ENCODE measurements at regions not wholly inside any gene's neighbourhood (a gene's known extent, or its start where the extent isn't known, plus 50 kb on each side); places are given as distances from the start of the nearest gene placed in this dataset.

DNA sequence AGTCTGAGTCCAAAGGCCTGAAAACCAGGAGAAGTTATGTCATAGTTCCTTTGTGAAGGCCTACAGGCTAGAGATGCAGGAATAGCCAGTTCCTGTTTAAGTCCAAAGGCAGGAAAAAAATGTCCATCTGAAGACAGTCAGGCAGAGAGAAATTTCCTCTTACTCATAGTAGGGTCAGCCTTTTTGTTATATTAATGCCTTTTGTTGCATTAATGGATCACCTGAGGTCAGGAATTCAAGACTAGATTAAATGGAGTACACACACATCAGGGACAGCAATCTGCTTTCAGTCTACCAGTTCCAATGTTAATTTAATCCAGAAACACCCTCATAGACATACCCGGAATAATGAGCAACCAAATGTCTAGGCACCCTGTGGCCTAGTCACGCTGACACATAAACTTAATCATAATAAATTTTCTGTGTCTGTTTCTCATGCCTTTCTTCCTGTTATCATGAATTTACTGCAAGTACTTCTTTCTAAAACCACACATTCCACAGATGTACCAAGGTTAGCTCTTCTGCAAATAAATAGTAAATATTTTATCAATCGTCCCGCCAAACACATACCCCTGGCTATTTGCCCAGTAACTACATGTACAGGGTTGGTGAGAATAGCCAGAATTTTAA is 703.9 kb downstream of the EFNA5 start:
- DNase-seq = no peak

DNA sequence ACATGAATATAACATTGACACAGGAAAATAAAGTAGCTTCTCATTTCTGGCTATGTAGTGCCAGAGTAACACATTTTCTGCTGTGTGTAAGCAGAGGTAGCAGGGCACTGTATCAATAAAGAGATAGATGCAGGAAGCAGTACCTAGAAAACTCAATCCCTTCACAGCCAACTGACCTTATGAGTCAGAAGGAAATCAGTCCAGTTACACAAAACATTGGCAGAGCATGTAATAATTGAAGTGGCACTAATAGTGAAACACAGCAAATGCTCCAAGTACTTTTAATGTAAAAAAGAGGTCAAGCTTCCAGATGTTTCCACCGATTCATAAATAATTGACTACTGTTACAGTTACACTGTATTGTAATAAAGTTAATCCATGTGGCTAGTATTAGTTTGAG is 706.6 kb downstream of the EFNA5 start:
- no peak for DNase-seq

DNA sequence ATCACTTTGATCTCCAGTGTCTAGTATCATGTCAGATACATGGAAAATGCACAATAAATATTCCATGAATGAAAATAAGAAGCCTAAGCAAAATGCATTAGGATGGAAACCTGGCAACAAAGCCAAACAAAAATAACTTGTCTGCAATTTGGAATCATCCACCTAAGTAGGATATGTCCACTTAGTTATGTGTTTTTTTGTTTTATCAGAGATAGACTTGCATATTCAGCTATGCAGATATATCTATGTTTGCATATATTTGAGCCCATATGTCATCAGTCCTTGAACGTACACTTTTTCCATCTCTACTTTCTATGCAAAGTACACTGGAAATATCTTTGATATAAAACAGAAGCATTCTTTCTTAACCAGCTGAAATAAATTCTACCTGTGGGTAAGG is 707.1 kb downstream of the EFNA5 start:
- DNase-seq = no peak

DNA sequence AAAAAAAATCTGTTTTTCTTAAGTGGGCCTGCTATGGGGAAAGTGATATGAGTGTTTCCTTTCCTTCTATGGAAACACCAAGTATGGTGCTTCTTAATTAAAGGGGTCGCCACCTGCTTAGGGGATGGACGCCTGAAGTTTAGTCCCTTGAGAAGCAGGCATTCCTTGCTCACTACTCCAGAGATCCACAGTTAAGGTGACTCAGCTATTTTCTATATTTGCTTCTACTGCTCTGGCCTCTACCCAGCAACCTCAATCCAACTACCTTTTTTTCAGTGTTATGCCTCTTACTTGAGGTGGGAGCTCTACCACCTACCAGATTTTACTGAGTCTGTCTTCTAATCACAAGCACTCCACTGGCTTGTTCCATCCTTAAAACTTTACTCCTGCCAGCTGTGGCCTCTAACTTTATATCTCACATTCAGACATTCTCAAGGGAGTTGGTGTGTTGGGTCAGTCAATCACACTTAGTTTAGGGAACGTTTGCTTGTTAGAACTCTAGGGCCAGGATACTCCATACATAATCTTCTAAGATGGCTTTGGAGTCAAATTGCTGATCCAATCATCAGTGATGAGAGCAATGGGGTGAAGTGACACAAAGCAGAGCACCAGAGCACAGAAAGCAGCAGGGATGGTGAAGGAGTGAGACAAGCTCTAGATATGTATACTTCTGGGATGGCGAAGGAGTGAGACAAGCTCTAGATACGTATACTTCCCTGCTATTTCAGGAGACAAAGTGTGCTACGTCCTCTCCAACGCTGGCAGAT is 708.1 kb downstream of the EFNA5 start:
- no peak for DNase-seq

DNA sequence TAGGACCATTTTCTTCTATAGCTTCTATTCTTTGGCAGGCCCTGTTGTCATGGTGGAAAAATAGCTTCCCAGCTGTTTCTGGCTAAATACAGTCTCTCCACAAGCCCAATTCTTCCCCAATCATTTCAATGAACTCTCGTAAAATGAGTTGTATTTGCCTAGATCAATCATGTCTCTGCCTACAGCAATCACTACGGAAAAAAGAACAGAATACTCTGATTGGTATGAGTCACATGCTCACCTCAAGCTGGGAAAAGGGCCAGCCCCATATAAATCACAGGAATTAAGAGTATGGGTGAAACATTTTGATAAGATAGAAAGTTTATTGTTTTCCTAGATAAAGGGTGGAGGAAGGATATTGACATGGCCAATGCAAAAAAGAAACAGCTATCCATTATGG is 711.4 kb downstream of the EFNA5 start:
- no peak for DNase-seq

DNA sequence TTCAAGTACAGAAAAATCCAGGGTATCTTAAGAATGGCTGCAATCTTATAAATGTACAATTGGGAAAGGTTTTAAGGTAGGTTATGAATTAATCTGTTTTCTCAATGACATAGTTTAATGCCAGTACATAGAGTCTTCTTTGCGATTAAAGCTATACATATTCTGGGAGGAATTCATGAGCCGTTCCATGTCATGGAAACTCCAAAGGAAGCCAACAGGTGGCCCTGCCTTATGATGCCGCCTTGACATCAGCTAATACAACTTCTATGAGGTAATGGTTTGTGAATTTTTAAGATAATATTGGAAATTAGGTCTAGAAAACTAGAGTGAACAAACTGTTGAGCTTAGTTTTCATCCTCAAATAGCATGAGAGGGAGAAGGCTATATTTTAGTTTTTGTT is 713.4 kb downstream of the EFNA5 start:
- DNase-seq = no peak

DNA sequence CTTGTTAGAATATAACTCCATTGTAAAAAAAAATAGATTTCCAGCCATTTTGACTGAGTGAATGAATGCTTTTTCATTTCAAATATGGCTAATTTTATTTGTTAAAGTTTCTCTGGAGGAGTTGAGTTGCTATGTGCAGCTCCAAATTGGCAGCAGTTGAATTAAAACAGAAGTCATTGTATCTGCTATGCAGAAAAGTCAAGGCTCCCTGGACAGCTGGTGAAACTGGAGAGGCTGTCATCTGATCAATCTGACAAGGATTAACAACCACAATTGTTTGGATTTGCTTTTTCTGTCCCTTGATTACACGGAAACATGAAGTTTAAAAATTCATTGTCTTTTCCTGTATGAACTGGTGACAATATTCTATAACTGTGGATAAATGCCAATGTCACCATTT is 713.9 kb downstream of the EFNA5 start:
- no peak for DNase-seq

DNA sequence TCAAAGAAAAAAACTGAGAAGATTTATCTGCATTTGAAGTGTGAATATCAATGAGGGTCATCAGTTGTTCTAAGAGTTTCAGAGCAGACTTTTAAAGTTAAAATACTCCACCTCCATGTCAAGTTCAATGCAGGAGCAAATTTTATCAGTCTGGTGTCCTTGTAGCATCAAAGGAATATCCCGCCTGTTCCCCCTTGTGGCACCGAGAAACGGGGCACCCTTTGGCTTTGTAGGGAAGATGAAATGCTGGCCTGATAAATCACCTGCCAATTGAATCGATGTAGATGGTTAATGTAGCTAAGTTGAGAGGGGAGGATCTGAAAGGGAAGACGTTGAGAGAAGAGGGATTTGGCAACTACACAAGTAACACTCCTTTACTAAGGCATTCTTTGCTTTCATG is 714.5 kb downstream of the EFNA5 start:
- no peak for DNase-seq

DNA sequence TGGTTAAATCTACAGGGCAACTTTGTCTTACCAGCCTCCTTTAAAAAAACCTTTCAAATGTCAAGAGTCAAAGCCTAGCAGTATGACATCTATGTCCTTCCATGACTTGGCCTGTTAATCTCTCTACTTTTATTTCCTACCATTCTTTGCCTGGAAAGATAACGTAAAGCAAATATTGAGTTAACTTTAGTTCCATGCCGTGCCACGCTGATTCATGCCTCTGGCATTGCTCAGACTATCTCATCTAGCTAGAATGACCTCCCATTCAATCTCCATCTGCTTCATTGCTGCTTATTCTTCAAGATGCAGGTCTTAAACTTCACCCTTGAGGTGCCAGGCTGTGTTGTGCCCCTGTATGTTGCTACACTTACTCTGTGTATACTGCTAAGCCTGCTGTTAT is 729.8 kb downstream of the EFNA5 start:
- no peak for DNase-seq

DNA sequence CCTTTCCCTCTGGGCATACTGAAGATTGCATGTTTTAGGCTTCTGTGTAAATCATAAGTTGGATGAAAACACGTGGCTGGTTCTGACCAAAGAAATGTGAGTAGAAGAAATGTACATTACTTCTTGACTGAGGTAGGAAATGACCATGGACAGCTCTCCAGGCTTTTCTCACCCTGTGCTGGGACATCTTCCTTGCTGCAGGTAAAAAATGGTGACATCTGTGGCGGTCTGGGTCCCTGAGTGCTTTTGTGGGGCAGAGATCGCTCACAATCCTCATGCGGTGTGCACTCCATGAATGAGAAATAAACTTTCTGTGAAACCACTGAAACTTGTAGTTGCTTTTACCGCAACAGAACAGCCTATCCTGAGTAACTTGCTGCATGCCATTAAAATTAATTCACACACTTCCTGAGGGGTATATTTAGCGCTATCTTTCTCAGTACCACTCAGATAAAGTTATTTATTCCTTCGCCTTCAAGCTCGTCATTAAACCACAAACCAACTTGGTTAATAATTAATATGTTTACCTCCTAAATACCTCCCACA is 730.4 kb downstream of the EFNA5 start:
- DNase-seq = no peak

DNA sequence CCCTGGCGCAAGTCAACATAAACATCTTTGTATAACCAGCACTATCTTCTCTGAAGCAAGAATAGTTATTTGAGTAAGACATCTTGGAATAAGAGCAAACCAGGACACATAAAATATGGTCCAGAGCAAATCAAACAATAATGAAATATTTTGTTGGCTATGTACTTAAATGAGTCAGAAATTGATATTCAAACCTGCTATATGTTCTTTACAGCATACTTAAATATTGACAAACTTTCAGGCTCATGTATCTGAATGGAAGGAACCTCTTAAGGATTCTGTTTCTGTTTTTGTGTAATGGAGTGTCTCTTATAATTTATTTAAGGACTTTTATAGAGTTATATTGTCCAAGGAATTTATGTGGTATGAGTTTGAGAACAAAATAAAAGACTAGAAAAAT is 747.3 kb downstream of the EFNA5 start:
- DNase-seq = no peak

DNA sequence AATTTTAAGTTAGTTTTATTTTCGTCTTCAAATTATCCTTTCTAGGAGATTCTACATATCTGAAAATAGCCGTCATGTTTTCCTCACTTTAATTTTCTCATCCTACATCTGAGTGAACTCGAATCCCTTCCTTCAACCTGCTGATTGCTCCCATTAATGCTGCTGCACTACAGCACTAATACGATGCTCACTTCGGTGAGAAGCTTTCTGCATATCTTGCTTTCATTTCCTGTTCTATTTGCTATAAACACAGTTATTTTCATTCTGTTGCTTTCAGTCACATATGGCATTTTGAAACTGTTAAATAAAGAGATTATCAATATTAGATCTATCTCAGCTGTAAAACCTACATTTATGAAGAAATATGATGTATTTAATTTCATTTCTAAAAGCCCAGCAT is 749.2 kb downstream of the EFNA5 start:
- no peak for DNase-seq

DNA sequence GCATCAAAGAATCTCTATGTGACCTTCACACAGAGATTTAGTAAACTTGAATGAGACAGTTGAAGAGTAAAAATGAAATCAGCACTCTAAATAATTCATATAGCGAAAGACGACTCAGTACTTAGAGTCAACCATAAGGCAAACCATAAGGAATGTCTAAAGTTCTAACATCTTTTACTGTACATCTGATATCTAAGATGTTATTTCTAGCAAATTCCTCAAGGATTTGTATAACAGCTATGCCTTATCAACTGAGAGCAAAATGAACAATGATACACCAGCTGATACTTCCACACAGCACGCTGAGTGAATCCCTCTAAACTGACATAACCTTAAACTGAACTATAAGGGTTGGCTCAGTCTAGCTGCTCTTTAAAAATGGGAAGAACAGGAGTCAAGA is 760.3 kb downstream of the EFNA5 start:
- DNase-seq = no peak

DNA sequence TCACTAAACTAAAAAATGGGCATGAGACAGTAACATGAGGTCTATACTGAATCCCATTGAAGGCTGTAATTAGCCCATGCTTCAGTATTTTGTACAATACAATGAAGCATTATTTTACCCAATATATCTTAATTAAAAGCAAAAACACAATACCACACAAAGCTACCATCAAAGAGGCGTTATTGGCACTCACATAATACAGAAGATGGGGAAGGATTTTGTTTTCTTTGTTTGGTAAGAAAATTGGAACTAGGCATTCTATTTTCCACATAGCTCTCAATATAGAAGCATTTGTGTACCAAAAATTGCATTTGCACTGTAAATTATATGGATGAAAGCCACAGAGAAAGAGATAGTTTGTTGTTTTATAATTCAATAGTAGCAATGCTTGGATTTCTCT is 761.0 kb downstream of the EFNA5 start:
- DNase-seq = no peak

DNA sequence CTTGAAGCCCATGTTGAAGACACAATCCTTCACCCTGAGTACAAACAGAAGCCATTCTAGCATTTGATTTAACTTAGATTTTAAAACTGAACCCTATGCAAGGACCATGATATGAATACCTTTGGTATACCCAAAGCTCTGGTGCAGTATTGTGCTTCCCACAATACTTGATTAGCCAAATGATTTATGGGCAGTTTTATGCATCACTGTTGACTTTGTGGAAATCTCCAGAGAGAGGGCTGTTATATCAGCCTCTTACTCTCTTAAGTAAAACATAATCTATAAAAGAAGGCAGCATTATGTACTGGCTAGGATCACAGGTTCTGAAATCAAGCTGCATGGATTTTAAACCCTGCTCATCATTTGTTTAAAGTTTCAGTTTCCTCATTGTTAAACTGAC is 762.8 kb downstream of the EFNA5 start:
- no peak for DNase-seq

DNA sequence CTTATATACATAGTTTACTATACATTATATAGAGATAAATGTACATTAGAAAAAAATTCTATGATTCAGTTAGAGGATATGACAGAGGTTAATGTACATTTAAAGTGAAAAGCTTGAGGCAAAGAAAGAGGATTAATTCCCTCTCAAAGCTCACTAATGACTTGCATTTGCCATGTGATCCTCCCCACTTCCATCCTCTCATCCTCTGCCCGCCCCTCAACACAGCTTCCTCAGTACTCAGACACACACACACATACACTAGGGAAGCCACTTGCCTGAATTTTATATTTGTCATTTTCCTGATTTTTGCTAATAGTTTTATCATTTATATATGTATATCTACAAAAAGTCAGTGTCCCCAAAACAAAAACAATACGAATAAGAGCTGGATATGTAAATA is 764.5 kb downstream of the EFNA5 start:
- DNase-seq = no peak

DNA sequence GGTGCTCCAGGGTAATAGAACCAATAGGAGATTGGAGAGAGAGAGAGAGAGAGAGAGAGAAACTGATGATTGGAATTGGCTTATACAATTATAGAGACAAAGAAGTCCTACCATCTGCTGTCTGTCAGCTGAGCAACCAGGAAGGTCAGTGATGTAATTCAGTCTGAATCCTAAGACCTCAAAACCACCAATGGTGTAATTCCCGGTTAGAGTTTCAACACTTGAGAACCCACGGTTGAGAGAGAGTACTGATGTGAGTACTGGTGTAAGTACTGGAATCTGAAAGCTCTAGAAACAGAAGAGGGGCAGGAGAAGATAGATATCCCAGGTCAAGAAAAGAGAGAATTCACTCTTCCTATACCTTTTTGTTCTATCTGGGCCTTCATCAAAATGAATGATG is 775.8 kb downstream of the EFNA5 start:
- DNase-seq = no peak

DNA sequence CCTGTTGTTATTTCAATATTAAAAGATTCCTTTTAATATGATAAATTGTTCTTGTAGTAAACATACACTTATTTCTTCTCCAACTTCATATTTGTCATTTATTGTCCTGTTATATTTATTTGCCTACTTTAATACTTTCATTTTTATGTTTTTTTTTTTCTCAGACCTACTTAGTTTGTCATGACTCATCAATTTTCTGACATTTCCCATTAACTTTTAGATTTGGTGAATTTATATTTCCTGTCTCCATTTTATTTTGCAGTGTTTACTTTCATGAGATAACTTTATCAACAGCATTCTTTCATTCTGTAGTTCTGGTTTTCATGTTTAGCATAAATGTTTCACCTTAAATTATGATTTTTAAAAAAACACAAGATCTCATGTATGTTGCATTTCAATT is 788.7 kb downstream of the EFNA5 start:
- DNase-seq = no peak

DNA sequence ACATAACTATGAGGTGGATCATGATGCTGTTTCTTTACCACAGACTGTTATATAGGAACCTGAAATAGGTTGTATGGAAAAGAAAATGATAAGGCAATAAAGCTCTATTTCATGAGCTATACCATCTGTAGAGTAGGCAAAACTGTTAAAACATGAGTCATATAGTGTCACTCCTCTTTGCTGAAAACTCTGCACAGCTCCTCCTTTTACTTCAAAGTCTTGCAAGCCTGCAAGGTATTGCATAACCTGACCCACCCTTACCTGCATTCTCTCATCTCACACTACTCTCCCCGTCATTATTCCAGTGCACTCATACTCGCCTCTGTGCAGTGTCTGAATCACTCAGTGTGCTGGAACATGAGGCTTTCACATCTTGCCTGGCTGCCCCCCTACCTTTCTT is 790.1 kb downstream of the EFNA5 start:
- no peak for DNase-seq

DNA sequence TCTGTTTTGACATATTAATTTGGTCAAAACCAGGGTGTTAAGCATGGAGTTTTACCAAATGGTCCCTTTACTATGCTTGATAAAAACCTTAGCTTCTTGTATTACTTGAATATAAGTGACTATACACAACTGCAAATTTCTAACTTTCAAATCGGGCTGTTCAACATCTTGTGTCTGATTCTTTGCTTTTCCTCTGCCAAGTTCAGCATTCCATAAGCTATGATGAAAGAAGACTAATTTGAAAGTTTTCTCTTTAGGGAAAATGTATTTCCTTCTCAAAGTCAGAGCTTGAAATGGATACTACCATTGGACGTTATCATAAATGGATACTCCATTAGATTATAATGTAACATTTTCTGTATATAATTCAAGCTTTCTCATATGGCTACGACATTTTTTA is 792.9 kb downstream of the EFNA5 start:
- DNase-seq = no peak

DNA sequence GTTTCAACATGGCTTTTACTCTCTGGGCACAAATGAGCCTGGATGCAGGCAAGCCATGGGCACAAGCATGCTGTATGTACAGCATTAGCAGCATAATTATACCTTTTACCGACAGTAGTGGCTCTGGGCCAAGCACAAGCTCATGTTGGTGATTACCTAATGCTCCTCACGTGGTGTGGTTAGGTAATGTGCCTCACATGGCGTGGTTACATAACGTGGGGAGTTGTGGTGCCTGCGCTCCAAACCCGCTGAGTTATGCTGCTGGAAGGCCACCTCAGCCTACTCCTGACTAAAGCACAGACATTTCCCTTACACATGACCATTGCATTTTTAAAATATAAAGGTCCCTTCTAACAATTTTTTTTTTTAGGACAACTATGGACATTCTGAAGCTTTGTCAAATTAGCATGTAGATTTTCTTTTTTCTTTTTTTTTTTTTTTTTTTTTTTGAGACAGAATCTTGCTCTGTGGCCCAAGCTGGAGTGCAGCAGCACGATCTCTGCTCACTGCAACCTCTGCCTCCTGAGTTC is 794.0 kb downstream of the EFNA5 start:
- DNase-seq = no peak

DNA sequence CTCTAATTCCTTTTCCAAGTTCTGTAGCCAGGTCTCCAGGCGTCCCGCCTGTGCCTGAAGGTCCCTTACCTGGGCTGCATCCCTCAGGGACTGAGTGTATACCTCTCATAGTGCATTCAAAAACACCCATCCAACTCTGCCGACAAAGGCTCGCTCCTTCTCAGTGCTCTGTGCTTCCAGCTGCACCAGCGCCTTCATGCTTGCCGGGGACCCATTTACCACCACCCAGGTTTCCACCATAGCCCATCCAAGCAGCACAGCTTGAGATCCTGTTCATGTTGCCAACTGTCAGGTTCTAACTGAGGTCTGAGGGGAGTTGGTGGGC is 794.5 kb downstream of the EFNA5 start:
- no peak for DNase-seq

DNA sequence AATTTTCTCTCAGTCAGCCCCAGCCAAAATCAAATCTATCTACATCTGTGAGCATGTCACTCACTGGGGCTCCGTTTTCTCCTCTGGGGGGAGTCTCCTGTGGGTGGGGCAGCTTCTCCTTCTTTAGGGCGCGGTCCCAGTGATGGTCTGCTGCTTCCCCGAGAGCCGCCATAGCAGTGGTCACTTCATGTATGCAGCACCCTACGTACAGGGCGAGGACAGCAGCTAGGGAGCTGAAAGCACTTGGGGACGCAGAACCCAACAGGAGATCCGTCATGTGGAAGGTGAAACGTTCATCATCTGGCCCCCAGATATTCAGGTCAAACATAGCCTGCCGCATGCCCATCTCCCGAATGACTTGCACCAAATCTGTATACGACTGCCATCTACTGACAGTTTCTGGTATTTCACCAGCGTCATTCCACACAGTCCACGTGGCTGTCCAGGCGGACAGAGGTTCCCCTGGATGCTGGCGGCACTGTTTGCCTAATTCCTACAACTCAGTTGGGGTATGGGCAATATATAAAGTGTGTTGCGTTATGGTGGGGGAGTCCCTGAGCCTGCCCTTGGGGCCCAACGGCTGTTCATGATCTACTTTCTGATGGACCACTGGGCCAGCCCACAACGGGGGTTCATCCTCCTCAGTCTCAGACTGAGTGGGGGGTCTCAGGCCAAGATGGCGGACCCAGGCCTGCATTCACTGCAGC is 795.0 kb downstream of the EFNA5 start:
- no peak for DNase-seq

DNA sequence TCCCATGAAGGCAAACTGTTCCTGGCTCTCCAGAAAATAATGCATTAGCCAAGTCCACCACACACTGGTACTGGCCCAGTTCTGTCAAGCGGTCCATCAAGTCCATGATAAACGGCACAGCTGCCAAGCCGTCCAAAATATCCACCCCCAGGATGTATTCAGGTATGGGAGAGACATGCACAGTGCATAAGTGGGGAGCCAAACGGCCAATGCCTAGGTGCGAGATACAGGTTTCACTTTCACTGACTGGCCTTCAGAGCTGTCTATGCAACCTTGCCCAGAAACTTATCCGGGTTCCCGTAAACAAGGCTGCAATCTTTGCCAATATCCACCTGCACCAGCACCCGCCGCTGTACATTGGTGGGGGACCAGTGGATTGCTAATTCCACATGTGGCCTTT is 795.8 kb downstream of the EFNA5 start:
- no peak for DNase-seq

Measured in stimulated activated CD4-positive, alpha-beta T cell treated with anti-CD3 and anti-CD28 coated beads, Interleukin-2, amount 100 ng/mL, for 24 hours (primary cell).